HG02943 (cell line): ENCODE measurements at regions not wholly inside any gene's neighbourhood (a gene's known extent, or its start where the extent isn't known, plus 50 kb on each side); places are given as distances from the start of the nearest gene placed in this dataset.

Experiments used
- ATAC-seq: cut with Tn5 transposase; IDR thresholded peaks from one replicate; pipeline ENCODE4 v1.9.1; 2021; ENCODE audit warnings: mild to moderate bottlenecking, low read depth, moderate library complexity; ENCODE audit not compliant: unreplicated experiment

- ATAC-seq, result no peak
These were observed 221.2 kb downstream of the CLIC5 start for GRCh38 chr6:45794465-45794864.

- ATAC-seq, result no peak
These were observed 224.2 kb downstream of the CLIC5 start for GRCh38 chr6:45791211-45792168.

GRCh38 chr6:45789238-45789637 is 226.4 kb downstream of the CLIC5 start:
- no peak for ATAC-seq

GRCh38 chr6:45787384-45787783 is 228.3 kb downstream of the CLIC5 start:
- no peak for ATAC-seq

GRCh38 chr6:45786355-45786781 is 229.3 kb downstream of the CLIC5 start:
- no peak for ATAC-seq

GRCh38 chr6:45784250-45784649 is 231.4 kb downstream of the CLIC5 start:
- no peak for ATAC-seq

GRCh38 chr6:45783716-45784115 is 231.9 kb downstream of the CLIC5 start:
- ATAC-seq, result no peak

GRCh38 chr6:45781890-45782289 is 233.8 kb downstream of the CLIC5 start:
- ATAC-seq, result no peak

- no peak for ATAC-seq
These were observed 235.1 kb downstream of the CLIC5 start for GRCh38 chr6:45780523-45780922.

GRCh38 chr6:45775026-45775697 is 240.5 kb downstream of the CLIC5 start:
- ATAC-seq, result no peak

GRCh38 chr6:45773906-45774305 is 241.8 kb downstream of the CLIC5 start:
- no peak for ATAC-seq

- no peak for ATAC-seq
These were observed 242.7 kb downstream of the CLIC5 start for GRCh38 chr6:45772886-45773495.

- no peak for ATAC-seq
These were observed 243.6 kb downstream of the CLIC5 start for GRCh38 chr6:45772051-45772450.

GRCh38 chr6:45763281-45763680 is 252.4 kb downstream of the CLIC5 start:
- no peak for ATAC-seq

- ATAC-seq, result no peak
These were observed 256.2 kb downstream of the CLIC5 start for GRCh38 chr6:45759472-45759810.

- no peak for ATAC-seq
These were observed 256.7 kb downstream of the CLIC5 start for GRCh38 chr6:45758787-45759471.

- no peak for ATAC-seq
These were observed 258.1 kb downstream of the CLIC5 start for GRCh38 chr6:45757443-45758130.

- ATAC-seq, result no peak
These were observed 259.1 kb downstream of the CLIC5 start for GRCh38 chr6:45756606-45757005.

- no peak for ATAC-seq
These were observed 261.2 kb downstream of the CLIC5 start for GRCh38 chr6:45754432-45754831.

- ATAC-seq, result no peak
These were observed 269.6 kb downstream of the CLIC5 start for GRCh38 chr6:45746046-45746445.
